H1 (cell line): ENCODE measurements at regions not wholly inside any gene's neighbourhood (a gene's known extent, or its start where the extent isn't known, plus 50 kb on each side); places are given as distances from the start of the nearest gene placed in this dataset.

Source experiments
- CTCF ChIA-PET: fragments of 300-600 bp; sonication (Branson Sonifier 250); formaldehyde crosslinking; loops from one replicate; lab custom pipeline; 2021; ENCODE audit not compliant: partially characterized antibody; lab: Charles Lee
- POLR2A ChIA-PET: fragments of 300-600 bp; sonication (Branson Sonifier 250); formaldehyde crosslinking; loops from one replicate; lab custom pipeline; 2021; ENCODE audit warnings: inconsistent platforms; ENCODE audit not compliant: partially characterized antibody; lab: Charles Lee
- DNase-seq, 2 experiments: peaks; one replicate each; pipeline versions ENCODE4 v3.0.0 to v3.0.0-alpha.2; 2010 to 2022; ENCODE audit warnings: low spot score in 2 of 2, low read depth in 1 of 2, mixed read lengths in 1 of 2
- FAIRE-seq: peaks from 2 replicates; lab custom pipeline; 2011; peaks lifted over from hg19 to GRCh38; lab: Jason Lieb, UNC
- H2AFZ ChIP-seq: 2 replicates; pipeline ENCODE4 v1.8.1; 2012; ENCODE audit warnings: low read length, inconsistent platforms
- H2AK5ac ChIP-seq: 2 replicates; pipeline ENCODE4 v1.6.1; 2013; ENCODE audit warnings: low read depth, low read length
- H2BK120ac ChIP-seq: replicated peaks from 2 replicates; pipeline ENCODE3; 2013; ENCODE audit warnings: low read depth, low read length, inconsistent platforms
- H2BK12ac ChIP-seq: 2 replicates; pipeline ENCODE4 v1.6.1; 2013; ENCODE audit warnings: low read depth, low read length
- H2BK15ac ChIP-seq: 2 replicates; pipeline ENCODE4 v1.6.1; 2013; ENCODE audit warnings: low read length
- H2BK20ac ChIP-seq: 2 replicates; pipeline ENCODE4 v1.6.1; 2013; ENCODE audit warnings: low read length
- H2BK5ac ChIP-seq: 2 replicates; pipeline ENCODE4 v1.6.1; 2013; ENCODE audit warnings: low read depth, low read length
- H3K14ac ChIP-seq: 2 replicates; pipeline ENCODE4 v1.6.1; 2013; ENCODE audit warnings: inconsistent platforms; ENCODE audit not compliant: insufficient read length
- H3K18ac ChIP-seq: 2 replicates; pipeline ENCODE4 v1.6.1; 2013; ENCODE audit warnings: low read length; ENCODE audit errors: extremely low read depth
- H3K23ac ChIP-seq: 2 replicates; pipeline ENCODE4 v1.6.1; 2013; ENCODE audit warnings: inconsistent platforms; ENCODE audit not compliant: insufficient read length
- H3K23me2 ChIP-seq: 2 replicates; pipeline ENCODE4 v1.6.1; 2013; ENCODE audit warnings: low read depth, low read length
- H3K27ac ChIP-seq: 2 replicates; pipeline ENCODE4 v1.6.1; 2011; ENCODE audit warnings: low read depth, low read length, inconsistent platforms
- H3K27me3 ChIP-seq, 4 experiments: replicated peaks in 1 of 4; 1 replicate in 1 of 4; 2 replicates in 3 of 4; pipeline versions ENCODE4 v1.6.1 to v1.8.1; 2011 to 2013; ENCODE audit warnings: low read length in 3 of 4, mild to moderate bottlenecking in 3 of 4, inconsistent platforms in 2 of 4, mixed read lengths in 2 of 4, moderate library complexity in 1 of 4; ENCODE audit not compliant: control insufficient read depth in 3 of 4, insufficient read depth in 3 of 4; ENCODE audit errors: extremely low read depth in 1 of 4
- H3K36me3 ChIP-seq, 4 experiments: 2 replicates each; pipeline versions ENCODE4 v1.6.1 to v1.8.1; 2011 to 2013; ENCODE audit warnings: mild to moderate bottlenecking in 4 of 4, low read length in 3 of 4, moderate library complexity in 2 of 4, control low read depth in 1 of 4, inconsistent platforms in 1 of 4; ENCODE audit not compliant: insufficient read depth in 4 of 4, control insufficient read depth in 2 of 4
- H3K4ac ChIP-seq: replicated peaks from 2 replicates; pipeline ENCODE3; 2013; ENCODE audit warnings: low read length, low read depth, mixed read lengths, inconsistent platforms; ENCODE audit not compliant: insufficient read length
- H3K4me1 ChIP-seq, 4 experiments: replicated peaks in 1 of 4; 1 replicate in 1 of 4; 2 replicates in 3 of 4; pipeline versions ENCODE4 v1.6.1 to v1.8.1; 2011 to 2013; ENCODE audit warnings: low read length in 3 of 4, inconsistent platforms in 2 of 4, mixed read lengths in 1 of 4; ENCODE audit not compliant: insufficient read depth in 4 of 4, control insufficient read depth in 3 of 4
- H3K4me2 ChIP-seq, 2 experiments: 2 replicates each; pipeline versions ENCODE4 v1.6.1 to v1.8.1; 2011 to 2013; ENCODE audit warnings: low read depth in 2 of 2, low read length in 2 of 2, control low read depth in 1 of 2, inconsistent platforms in 1 of 2, mild to moderate bottlenecking in 1 of 2; ENCODE audit not compliant: insufficient read depth in 1 of 2
- H3K4me3 ChIP-seq, 4 experiments: fragments of 200-600, 300-600 bp in 1 of 4; sonication (generic), shearing (Covaris generic), sonication (Bioruptor Twin) in 1 of 4; 2 replicates each; pipeline versions ENCODE4 v1.5.1 to v1.8.1; 2011 to 2016; ENCODE audit warnings: low read length in 4 of 4, low read depth in 3 of 4, control low read depth in 2 of 4, inconsistent platforms in 2 of 4, mild to moderate bottlenecking in 2 of 4, mixed read lengths in 1 of 4, moderate library complexity in 1 of 4; ENCODE audit not compliant: insufficient read depth in 2 of 4; ENCODE audit errors: extremely low read depth in 1 of 4
- H3K56ac ChIP-seq: replicated peaks from 2 replicates; pipeline ENCODE3; 2013; ENCODE audit warnings: low read depth, mild to moderate bottlenecking, mixed read lengths, low read length, inconsistent platforms; ENCODE audit not compliant: insufficient read length
- H3K79me1 ChIP-seq: 2 replicates; pipeline ENCODE4 v1.6.1; 2013; ENCODE audit warnings: low read depth, low read length, control low read depth
- H3K79me2 ChIP-seq, 2 experiments: 2 replicates each; pipeline versions ENCODE4 v1.6.1 to v1.8.1; 2012 to 2013; ENCODE audit warnings: low read length in 2 of 2, mild to moderate bottlenecking in 2 of 2, inconsistent platforms in 1 of 2; ENCODE audit not compliant: insufficient read depth in 2 of 2, control insufficient read depth in 1 of 2
- H3K9ac ChIP-seq, 4 experiments: replicated peaks in 1 of 4; 1 replicate in 1 of 4; 2 replicates in 3 of 4; pipeline versions ENCODE4 v1.6.1 to v1.8.1; 2011 to 2013; ENCODE audit warnings: low read depth in 3 of 4, low read length in 3 of 4, control low read depth in 2 of 4, mild to moderate bottlenecking in 2 of 4, moderate library complexity in 2 of 4, inconsistent platforms in 1 of 4; ENCODE audit errors: extremely low read depth in 1 of 4
- H3K9me3 ChIP-seq, 2 experiments: 2 replicates each; pipeline versions ENCODE4 v1.6.1 to v1.8.1; 2012 to 2013; ENCODE audit warnings: mild to moderate bottlenecking in 2 of 2, moderate library complexity in 2 of 2, control low read depth in 1 of 2, inconsistent platforms in 1 of 2, low read depth in 1 of 2, low read length in 1 of 2, mixed read lengths in 1 of 2; ENCODE audit not compliant: insufficient read depth in 2 of 2
- H4K20me1 ChIP-seq, 2 experiments: replicated peaks in 1 of 2; 2 replicates each; pipeline versions ENCODE3 to v1.8.1; 2011 to 2013; ENCODE audit warnings: inconsistent platforms in 2 of 2, low read length in 2 of 2, mild to moderate bottlenecking in 1 of 2; ENCODE audit not compliant: insufficient read depth in 2 of 2, control insufficient read depth in 1 of 2
- H4K5ac ChIP-seq: 2 replicates; pipeline ENCODE4 v1.6.1; 2013; ENCODE audit warnings: low read length, low read depth, mixed read lengths, inconsistent platforms; ENCODE audit not compliant: insufficient read length
- H4K8ac ChIP-seq: 2 replicates; pipeline ENCODE4 v1.8.0; 2013; ENCODE audit warnings: mild to moderate bottlenecking, moderate library complexity, low read length, inconsistent platforms; ENCODE audit not compliant: insufficient read depth; ENCODE audit errors: extremely low read depth
- H4K91ac ChIP-seq: replicated peaks from 2 replicates; pipeline ENCODE3; 2013; ENCODE audit warnings: low read length, mixed read lengths, inconsistent platforms; ENCODE audit not compliant: insufficient read length
- CBX5 ChIP-seq: fragments of 300-800, 300-1000 bp; sonication (generic); IDR thresholded peaks from 2 replicates; pipeline ENCODE4 v1.7.1; 2016; ENCODE audit warnings: antibody characterized with exemption, low read length, low read depth
- JUND ChIP-seq: IDR thresholded peaks from 2 replicates; pipeline ENCODE4 v1.6.1; 2011; ENCODE audit warnings: mild to moderate bottlenecking, improper control_type of control experiment, low read length
- USF2 ChIP-seq: IDR thresholded peaks from 2 replicates; pipeline ENCODE4 v1.6.1; 2011; ENCODE audit warnings: low read length, improper control_type of control experiment
- WGBS, 2 experiments: shearing (Covaris generic) in 1 of 2; methylation state at CpG; one replicate each; pipeline versions ENCODE4 v1.1.6 to v1.1.7; 2013 to 2015; ENCODE audit warnings: low lambda C conversion rate in 2 of 2, mixed read lengths in 2 of 2, inconsistent platforms in 1 of 2, low coverage in 1 of 2, missing lambda C conversion rate in 1 of 2; ENCODE audit not compliant: insufficient replicate concordance in 2 of 2, insufficient coverage in 1 of 2, insufficient read length in 1 of 2; ENCODE audit errors: extremely low coverage in 1 of 2, missing lambda C conversion rate in 1 of 2; 5-methylcytosine and 5-hydroxymethylcytosine counted together

- no peak overlapping the region for H2BK5ac ChIP-seq
- DNase-seq (no peak), FAIRE-seq (no peak)
- H3K9ac ChIP-seq: no peak overlapping the region
- H3K14ac ChIP-seq: no peak overlapping the region
- peaks cover 0 to 8% of the 10 kb centered on the region in 2 experiments; a peak in 1 of 4 replicates for H3K9me3 ChIP-seq
- CTCF ChIA-PET: interaction anchor here (0.7 to 4.7 kb wide), 20 partner anchors 8 to 118 kb away, joined by 3 to 32 read pairs (median 4); no protein-coding TSS in a partner anchor
- H2BK120ac ChIP-seq: no peak overlapping the region
- H3K23ac ChIP-seq: no peak overlapping the region
- no peak overlapping the region for H3K4me3 ChIP-seq
- H3K36me3 ChIP-seq: no peaks in the 10 kb centered on the region
- no peaks in the 10 kb centered on the region for H3K79me2 ChIP-seq
- no peak overlapping the region for H2BK15ac ChIP-seq
- no peak overlapping the region for H3K18ac ChIP-seq
- H3K79me1 ChIP-seq: no peaks in the 10 kb centered on the region
- H3K23me2 ChIP-seq: no peaks in the 10 kb centered on the region
- no peak overlapping the region for H3K4me2 ChIP-seq
- 95% methylated on average over 16 of the region's 16 CpGs; no CpG with 5 or more reads in 1 of the 2 experiments for WGBS, 2 experiments
- no peak overlapping the region for H2AK5ac ChIP-seq
- H2BK12ac ChIP-seq: peak overlapping the region; percentile 69; the same call in 1 of the 2 replicates
- no peak for TF ChIP-seq JUND
- no peak for TF ChIP-seq CBX5
- TF ChIP-seq USF2: no peak
- TF ChIP-seq, all 59 proteins: peak for 0
- H3K27me3 ChIP-seq: no peaks in the 10 kb centered on the region
- H2AFZ ChIP-seq: no peak overlapping the region
- no peak overlapping the region for H3K27ac ChIP-seq
- no peak overlapping the region for H3K4ac ChIP-seq
- no peaks in the 10 kb centered on the region for H4K20me1 ChIP-seq
- no peak overlapping the region for H4K5ac ChIP-seq
- H2BK20ac ChIP-seq: no peak overlapping the region
- no peaks in the 10 kb centered on the region for H3K4me1 ChIP-seq
- no peak overlapping the region for H4K91ac ChIP-seq
- no peak overlapping the region for H3K56ac ChIP-seq
- no peak overlapping the region for H4K8ac ChIP-seq
- POLR2A ChIA-PET: no interaction called here
Observed at GRCh38 chr4:189096108-189096507, 844.6 kb upstream of the FRG1 start.
